ENCODE measurements at regions not wholly inside any gene's neighbourhood (a gene's known extent, or its start where the extent isn't known, plus 50 kb on each side); places are given as distances from the start of the nearest gene placed in this dataset.
"Not testable (repeated sequence)": the region's sequence is repeated elsewhere in the genome, so short reads cannot be mapped to it uniquely, and the experiment has no call there.

GRCh38 chr2:125656190-125656589 lies 999.8 kb upstream of the GYPC start:
- Histone ChIP-seq H3K9ac (ENCODE audit: low read length) (no peak overlapping the region), H3K9me3 (ENCODE audit: insufficient read depth, low read length) (no peaks in the 10 kb centered on the region), H3K4me1 (ENCODE audit: low read length) (no peaks in the 10 kb centered on the region), H3K27me3 (ENCODE audit: low read depth, low read length) (no peaks in the 10 kb centered on the region), H3K27ac (ENCODE audit: low read length) (no peak overlapping the region), H3K36me3 (replicated peaks; ENCODE audit: low read depth, low read length) (no peaks in the 10 kb centered on the region), H3K4me3 (ENCODE audit: low read length) (no peak overlapping the region), H3K79me2 (ENCODE audit: low read length) (no peaks in the 10 kb centered on the region), H2AFZ (ENCODE audit: low read depth, low read length) (no peak overlapping the region), H4K20me1 (ENCODE audit: insufficient read depth, low read length) (no peaks in the 10 kb centered on the region), H3K4me2 (ENCODE audit: low read length) (no peak overlapping the region)
- no peak for TF ChIP-seq EZH2phosphoT487 (IDR thresholded peaks at IDR 0.05; ENCODE audit: low read depth)
- peak; percentile 21 for TF ChIP-seq CTCF (IDR thresholded peaks at IDR 0.05; ENCODE audit: low read depth, low read length)

- H3K9me3 ChIP-seq (ENCODE audit: insufficient read depth, low read length) = no peaks in the 10 kb centered on the region
- no peak for TF ChIP-seq EZH2phosphoT487 (IDR thresholded peaks at IDR 0.05; ENCODE audit: low read depth)
- TF ChIP-seq CTCF (IDR thresholded peaks at IDR 0.05; ENCODE audit: low read depth, low read length) = no peak
- H3K4me3 ChIP-seq (ENCODE audit: low read length) = no peak overlapping the region
- H3K27me3 ChIP-seq (ENCODE audit: low read depth, low read length) = no peaks in the 10 kb centered on the region
- no peaks in the 10 kb centered on the region for H3K79me2 ChIP-seq (ENCODE audit: low read length)
- H4K20me1 ChIP-seq (ENCODE audit: insufficient read depth, low read length) = no peaks in the 10 kb centered on the region
- no peak overlapping the region for H3K27ac ChIP-seq (ENCODE audit: low read length)
- H3K36me3 ChIP-seq (replicated peaks; ENCODE audit: low read depth, low read length) = no peaks in the 10 kb centered on the region
- no peak overlapping the region for H3K9ac ChIP-seq (ENCODE audit: low read length)
- no peaks in the 10 kb centered on the region for H3K4me1 ChIP-seq (ENCODE audit: low read length)
- no peak overlapping the region for H3K4me2 ChIP-seq (ENCODE audit: low read length)
- no peak overlapping the region for H2AFZ ChIP-seq (ENCODE audit: low read depth, low read length)
These were observed 997.4 kb upstream of the GYPC start for GRCh38 chr2:125658583-125658982.

- not testable (repeated sequence) for H4K20me1 ChIP-seq (ENCODE audit: insufficient read depth, low read length); H3K27me3 ChIP-seq (ENCODE audit: low read depth, low read length); H3K9me3 ChIP-seq (ENCODE audit: insufficient read depth, low read length); H3K4me1 ChIP-seq (ENCODE audit: low read length); H2AFZ ChIP-seq (ENCODE audit: low read depth, low read length); H3K79me2 ChIP-seq (ENCODE audit: low read length); H3K9ac ChIP-seq (ENCODE audit: low read length); H3K27ac ChIP-seq (ENCODE audit: low read length); H3K4me2 ChIP-seq (ENCODE audit: low read length); H3K36me3 ChIP-seq (replicated peaks; ENCODE audit: low read depth, low read length); H3K4me3 ChIP-seq (ENCODE audit: low read length)
These were observed 995.6 kb upstream of the GYPC start for GRCh38 chr2:125660369-125660768.

GRCh38 chr2:125667630-125668029 lies 988.3 kb upstream of the GYPC start:
- TF ChIP-seq EZH2phosphoT487 (IDR thresholded peaks at IDR 0.05; ENCODE audit: low read depth) (no peak), CTCF (IDR thresholded peaks at IDR 0.05; ENCODE audit: low read depth, low read length) (no peak)
- Histone ChIP-seq H2AFZ (ENCODE audit: low read depth, low read length) (no peak overlapping the region), H3K27ac (ENCODE audit: low read length) (no peak overlapping the region), H3K4me2 (ENCODE audit: low read length) (no peak overlapping the region), H4K20me1 (ENCODE audit: insufficient read depth, low read length) (no peaks in the 10 kb centered on the region), H3K9me3 (ENCODE audit: insufficient read depth, low read length) (no peaks in the 10 kb centered on the region), H3K4me1 (ENCODE audit: low read length) (peaks cover 2% of the 10 kb centered on the region; the same call in 1 of the 2 replicates), H3K27me3 (ENCODE audit: low read depth, low read length) (no peaks in the 10 kb centered on the region), H3K36me3 (replicated peaks; ENCODE audit: low read depth, low read length) (no peaks in the 10 kb centered on the region), H3K9ac (ENCODE audit: low read length) (no peak overlapping the region), H3K4me3 (ENCODE audit: low read length) (no peak overlapping the region), H3K79me2 (ENCODE audit: low read length) (no peaks in the 10 kb centered on the region)

GRCh38 chr2:125679903-125680302 lies 976.1 kb upstream of the GYPC start:
- no peak overlapping the region for H3K9ac ChIP-seq (ENCODE audit: low read length)
- H3K9me3 ChIP-seq (ENCODE audit: insufficient read depth, low read length) = no peaks in the 10 kb centered on the region
- no peak overlapping the region for H2AFZ ChIP-seq (ENCODE audit: low read depth, low read length)
- no peak overlapping the region for H3K4me2 ChIP-seq (ENCODE audit: low read length)
- no peaks in the 10 kb centered on the region for H4K20me1 ChIP-seq (ENCODE audit: insufficient read depth, low read length)
- H3K36me3 ChIP-seq (replicated peaks; ENCODE audit: low read depth, low read length) = no peaks in the 10 kb centered on the region
- no peak overlapping the region for H3K27ac ChIP-seq (ENCODE audit: low read length)
- no peaks in the 10 kb centered on the region for H3K79me2 ChIP-seq (ENCODE audit: low read length)
- H3K27me3 ChIP-seq (ENCODE audit: low read depth, low read length) = no peaks in the 10 kb centered on the region
- TF ChIP-seq CTCF (IDR thresholded peaks at IDR 0.05; ENCODE audit: low read depth, low read length) (no peak), EZH2phosphoT487 (IDR thresholded peaks at IDR 0.05; ENCODE audit: low read depth) (no peak)
- H3K4me1 ChIP-seq (ENCODE audit: low read length) = no peaks in the 10 kb centered on the region
- no peak overlapping the region for H3K4me3 ChIP-seq (ENCODE audit: low read length)
